ENCODE measurements at regions not wholly inside any gene's neighbourhood (a gene's known extent, or its start where the extent isn't known, plus 50 kb on each side); places are given as distances from the start of the nearest gene placed in this dataset.

GRCh38 chr6:56350628-56351260 is 103.4 kb upstream of the COL21A1 start:
- TF ChIP-seq TIGD3 (CRISPR knock-in tag; IDR thresholded peaks at IDR 0.05; ENCODE audit: borderline replicate concordance) (no peak), ZBTB46 (CRISPR knock-in tag; IDR thresholded peaks at IDR 0.05; ENCODE audit: borderline replicate concordance) (no peak), SIX1 (CRISPR knock-in tag; IDR thresholded peaks at IDR 0.05; ENCODE audit: borderline replicate concordance) (no peak), CHD4 (IDR thresholded peaks at IDR 0.05; ENCODE audit: borderline replicate concordance, low read length) (no peak), ELK4 (CRISPR knock-in tag; IDR thresholded peaks at IDR 0.05; ENCODE audit: borderline replicate concordance) (no peak), UBTF (CRISPR knock-in tag; IDR thresholded peaks at IDR 0.05) (no peak), ZBTB39 (CRISPR knock-in tag; IDR thresholded peaks at IDR 0.05) (no peak), HDAC2 (CRISPR knock-in tag; IDR thresholded peaks at IDR 0.05) (no peak), ZNF652 (CRISPR knock-in tag; IDR thresholded peaks at IDR 0.05; ENCODE audit: borderline replicate concordance, low read depth) (no peak), CEBPB (IDR thresholded peaks at IDR 0.05; ENCODE audit: borderline replicate concordance, low read depth, low read length) (no peak), SRF (IDR thresholded peaks at IDR 0.05; ENCODE audit: low read depth, low read length) (no peak), RFX5 (IDR thresholded peaks at IDR 0.05; ENCODE audit: low read depth, low read length) (no peak)
- TF ChIP-seq, protein P1, sequence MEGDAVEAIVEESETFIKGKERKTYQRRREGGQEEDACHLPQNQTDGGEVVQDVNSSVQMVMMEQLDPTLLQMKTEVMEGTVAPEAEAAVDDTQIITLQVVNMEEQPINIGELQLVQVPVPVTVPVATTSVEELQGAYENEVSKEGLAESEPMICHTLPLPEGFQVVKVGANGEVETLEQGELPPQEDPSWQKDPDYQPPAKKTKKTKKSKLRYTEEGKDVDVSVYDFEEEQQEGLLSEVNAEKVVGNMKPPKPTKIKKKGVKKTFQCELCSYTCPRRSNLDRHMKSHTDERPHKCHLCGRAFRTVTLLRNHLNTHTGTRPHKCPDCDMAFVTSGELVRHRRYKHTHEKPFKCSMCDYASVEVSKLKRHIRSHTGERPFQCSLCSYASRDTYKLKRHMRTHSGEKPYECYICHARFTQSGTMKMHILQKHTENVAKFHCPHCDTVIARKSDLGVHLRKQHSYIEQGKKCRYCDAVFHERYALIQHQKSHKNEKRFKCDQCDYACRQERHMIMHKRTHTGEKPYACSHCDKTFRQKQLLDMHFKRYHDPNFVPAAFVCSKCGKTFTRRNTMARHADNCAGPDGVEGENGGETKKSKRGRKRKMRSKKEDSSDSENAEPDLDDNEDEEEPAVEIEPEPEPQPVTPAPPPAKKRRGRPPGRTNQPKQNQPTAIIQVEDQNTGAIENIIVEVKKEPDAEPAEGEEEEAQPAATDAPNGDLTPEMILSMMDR (CRISPR knock-in tag; IDR thresholded peaks at IDR 0.05) = no peak

All from HepG2 (cell line).